ENCODE measurements at regions not wholly inside any gene's neighbourhood (a gene's known extent, or its start where the extent isn't known, plus 50 kb on each side); places are given as distances from the start of the nearest gene placed in this dataset.

DNA sequence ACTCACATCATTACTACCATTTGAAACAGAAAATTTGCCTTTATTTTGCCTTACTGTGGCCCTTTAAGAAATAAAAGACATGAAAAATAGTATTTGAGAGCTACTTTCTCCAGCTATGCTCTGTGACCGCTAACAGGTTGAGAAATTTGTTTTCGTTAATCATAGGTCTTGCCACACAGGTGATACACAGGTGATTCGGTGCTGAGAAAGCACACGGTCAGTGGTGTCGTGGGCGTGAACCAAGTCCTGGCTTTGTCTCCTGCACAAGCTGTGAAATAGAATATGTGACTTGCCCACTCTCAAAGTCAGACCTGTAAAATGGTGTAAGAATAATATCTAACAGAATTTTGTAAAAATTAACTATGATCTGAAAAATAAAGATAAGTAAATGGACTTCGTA is 155.3 kb upstream of the SLC39A10 start:
- 95% methylated on average over 7 of the region's 7 CpGs for WGBS (ENCODE audit: low lambda C conversion rate)
- POLR2A ChIA-PET: no interaction called here

More for the DNA sequence above, 155.3 kb upstream of the SLC39A10 start:
- DNase-seq: no peak
- H3K4me3 ChIP-seq (ENCODE audit: low read depth in 2 of 2, low read length in 1 of 2): no peak overlapping the region
- H3K27me3 ChIP-seq (ENCODE audit: insufficient read depth): no peaks in the 10 kb centered on the region
- H3K9ac ChIP-seq: no peak overlapping the region
- no peaks in the 10 kb centered on the region for H3K79me2 ChIP-seq (ENCODE audit: insufficient read depth)
- no peaks in the 10 kb centered on the region for H3K36me3 ChIP-seq (replicated peaks in 1 of 2; ENCODE audit: control insufficient read depth in 1 of 2, insufficient read depth in 2 of 2, low read length in 1 of 2)
- CTCF ChIA-PET: interaction anchor here (0.8 kb wide), 1 partner anchor 159 kb away, joined by 3 read pairs; no protein-coding TSS in a partner anchor
- TF ChIP-seq MXI1 (IDR thresholded peaks at IDR 0.05; ENCODE audit: low read depth, low read length): no peak
- TF ChIP-seq USF1 (IDR thresholded peaks at IDR 0.05; ENCODE audit: borderline replicate concordance, low read depth): no peak
- no peak for TF ChIP-seq GATA2 (CRISPR knock-in tag; IDR thresholded peaks at IDR 0.05)
- TF ChIP-seq, protein P1, sequence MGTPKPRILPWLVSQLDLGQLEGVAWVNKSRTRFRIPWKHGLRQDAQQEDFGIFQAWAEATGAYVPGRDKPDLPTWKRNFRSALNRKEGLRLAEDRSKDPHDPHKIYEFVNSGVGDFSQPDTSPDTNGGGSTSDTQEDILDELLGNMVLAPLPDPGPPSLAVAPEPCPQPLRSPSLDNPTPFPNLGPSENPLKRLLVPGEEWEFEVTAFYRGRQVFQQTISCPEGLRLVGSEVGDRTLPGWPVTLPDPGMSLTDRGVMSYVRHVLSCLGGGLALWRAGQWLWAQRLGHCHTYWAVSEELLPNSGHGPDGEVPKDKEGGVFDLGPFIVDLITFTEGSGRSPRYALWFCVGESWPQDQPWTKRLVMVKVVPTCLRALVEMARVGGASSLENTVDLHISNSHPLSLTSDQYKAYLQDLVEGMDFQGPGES (IDR thresholded peaks at IDR 0.05; ENCODE audit: low read depth, low read length): no peak
- TF ChIP-seq, protein P2, sequence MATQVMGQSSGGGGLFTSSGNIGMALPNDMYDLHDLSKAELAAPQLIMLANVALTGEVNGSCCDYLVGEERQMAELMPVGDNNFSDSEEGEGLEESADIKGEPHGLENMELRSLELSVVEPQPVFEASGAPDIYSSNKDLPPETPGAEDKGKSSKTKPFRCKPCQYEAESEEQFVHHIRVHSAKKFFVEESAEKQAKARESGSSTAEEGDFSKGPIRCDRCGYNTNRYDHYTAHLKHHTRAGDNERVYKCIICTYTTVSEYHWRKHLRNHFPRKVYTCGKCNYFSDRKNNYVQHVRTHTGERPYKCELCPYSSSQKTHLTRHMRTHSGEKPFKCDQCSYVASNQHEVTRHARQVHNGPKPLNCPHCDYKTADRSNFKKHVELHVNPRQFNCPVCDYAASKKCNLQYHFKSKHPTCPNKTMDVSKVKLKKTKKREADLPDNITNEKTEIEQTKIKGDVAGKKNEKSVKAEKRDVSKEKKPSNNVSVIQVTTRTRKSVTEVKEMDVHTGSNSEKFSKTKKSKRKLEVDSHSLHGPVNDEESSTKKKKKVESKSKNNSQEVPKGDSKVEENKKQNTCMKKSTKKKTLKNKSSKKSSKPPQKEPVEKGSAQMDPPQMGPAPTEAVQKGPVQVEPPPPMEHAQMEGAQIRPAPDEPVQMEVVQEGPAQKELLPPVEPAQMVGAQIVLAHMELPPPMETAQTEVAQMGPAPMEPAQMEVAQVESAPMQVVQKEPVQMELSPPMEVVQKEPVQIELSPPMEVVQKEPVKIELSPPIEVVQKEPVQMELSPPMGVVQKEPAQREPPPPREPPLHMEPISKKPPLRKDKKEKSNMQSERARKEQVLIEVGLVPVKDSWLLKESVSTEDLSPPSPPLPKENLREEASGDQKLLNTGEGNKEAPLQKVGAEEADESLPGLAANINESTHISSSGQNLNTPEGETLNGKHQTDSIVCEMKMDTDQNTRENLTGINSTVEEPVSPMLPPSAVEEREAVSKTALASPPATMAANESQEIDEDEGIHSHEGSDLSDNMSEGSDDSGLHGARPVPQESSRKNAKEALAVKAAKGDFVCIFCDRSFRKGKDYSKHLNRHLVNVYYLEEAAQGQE (IDR thresholded peaks at IDR 0.05; ENCODE audit: low read depth, low read length): no peak
- no peak for TF ChIP-seq JUND (IDR thresholded peaks at IDR 0.05)
- no peak for TF ChIP-seq TAF1 (IDR thresholded peaks at IDR 0.05; ENCODE audit: borderline replicate concordance, low read depth, low read length)
- TF ChIP-seq NRF1 (IDR thresholded peaks at IDR 0.05; ENCODE audit: low read depth, low read length): no peak
- no peak for TF ChIP-seq CHD2 (IDR thresholded peaks at IDR 0.05; ENCODE audit: low read length, partially characterized antibody)
- TF ChIP-seq POLR2AphosphoS5 (IDR thresholded peaks at IDR 0.05; ENCODE audit: low read depth, low read length): no peak
- no peak for TF ChIP-seq YY1 (IDR thresholded peaks at IDR 0.05; ENCODE audit: low read depth)
- TF ChIP-seq RAD21 (IDR thresholded peaks at IDR 0.05; ENCODE audit: low read length): no peak
- no peak for TF ChIP-seq TCF12 (IDR thresholded peaks at IDR 0.05)
- no peak for TF ChIP-seq TEAD4 (IDR thresholded peaks at IDR 0.05; ENCODE audit: borderline replicate concordance, insufficient read depth)
- no peak for TF ChIP-seq FOXM1 (IDR thresholded peaks at IDR 0.05; ENCODE audit: low read depth)
- no peak for TF ChIP-seq ELF1 (IDR thresholded peaks at IDR 0.05)
- TF ChIP-seq EP300 (IDR thresholded peaks at IDR 0.05; ENCODE audit: borderline replicate concordance in 1 of 2, low read depth in 1 of 2, low read length in 1 of 2): no peak
- TF ChIP-seq, protein P3, sequence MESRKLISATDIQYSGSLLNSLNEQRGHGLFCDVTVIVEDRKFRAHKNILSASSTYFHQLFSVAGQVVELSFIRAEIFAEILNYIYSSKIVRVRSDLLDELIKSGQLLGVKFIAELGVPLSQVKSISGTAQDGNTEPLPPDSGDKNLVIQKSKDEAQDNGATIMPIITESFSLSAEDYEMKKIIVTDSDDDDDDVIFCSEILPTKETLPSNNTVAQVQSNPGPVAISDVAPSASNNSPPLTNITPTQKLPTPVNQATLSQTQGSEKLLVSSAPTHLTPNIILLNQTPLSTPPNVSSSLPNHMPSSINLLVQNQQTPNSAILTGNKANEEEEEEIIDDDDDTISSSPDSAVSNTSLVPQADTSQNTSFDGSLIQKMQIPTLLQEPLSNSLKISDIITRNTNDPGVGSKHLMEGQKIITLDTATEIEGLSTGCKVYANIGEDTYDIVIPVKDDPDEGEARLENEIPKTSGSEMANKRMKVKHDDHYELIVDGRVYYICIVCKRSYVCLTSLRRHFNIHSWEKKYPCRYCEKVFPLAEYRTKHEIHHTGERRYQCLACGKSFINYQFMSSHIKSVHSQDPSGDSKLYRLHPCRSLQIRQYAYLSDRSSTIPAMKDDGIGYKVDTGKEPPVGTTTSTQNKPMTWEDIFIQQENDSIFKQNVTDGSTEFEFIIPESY (IDR thresholded peaks at IDR 0.05; ENCODE audit: borderline replicate concordance, low read depth): no peak
- TF ChIP-seq, protein P4, sequence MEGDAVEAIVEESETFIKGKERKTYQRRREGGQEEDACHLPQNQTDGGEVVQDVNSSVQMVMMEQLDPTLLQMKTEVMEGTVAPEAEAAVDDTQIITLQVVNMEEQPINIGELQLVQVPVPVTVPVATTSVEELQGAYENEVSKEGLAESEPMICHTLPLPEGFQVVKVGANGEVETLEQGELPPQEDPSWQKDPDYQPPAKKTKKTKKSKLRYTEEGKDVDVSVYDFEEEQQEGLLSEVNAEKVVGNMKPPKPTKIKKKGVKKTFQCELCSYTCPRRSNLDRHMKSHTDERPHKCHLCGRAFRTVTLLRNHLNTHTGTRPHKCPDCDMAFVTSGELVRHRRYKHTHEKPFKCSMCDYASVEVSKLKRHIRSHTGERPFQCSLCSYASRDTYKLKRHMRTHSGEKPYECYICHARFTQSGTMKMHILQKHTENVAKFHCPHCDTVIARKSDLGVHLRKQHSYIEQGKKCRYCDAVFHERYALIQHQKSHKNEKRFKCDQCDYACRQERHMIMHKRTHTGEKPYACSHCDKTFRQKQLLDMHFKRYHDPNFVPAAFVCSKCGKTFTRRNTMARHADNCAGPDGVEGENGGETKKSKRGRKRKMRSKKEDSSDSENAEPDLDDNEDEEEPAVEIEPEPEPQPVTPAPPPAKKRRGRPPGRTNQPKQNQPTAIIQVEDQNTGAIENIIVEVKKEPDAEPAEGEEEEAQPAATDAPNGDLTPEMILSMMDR (IDR thresholded peaks at IDR 0.05): no peak
- TF ChIP-seq MEF2A (IDR thresholded peaks at IDR 0.05; ENCODE audit: borderline replicate concordance, low read depth): no peak
- H2AFZ ChIP-seq (ENCODE audit: low read depth): no peak overlapping the region
- H3K4me2 ChIP-seq: no peak overlapping the region
- H3K4me1 ChIP-seq (ENCODE audit: control insufficient read depth in 1 of 2, insufficient read depth in 2 of 2, low read depth in 1 of 2, low read length in 1 of 2): peaks cover 0 to 5% of the 10 kb centered on the region in 2 experiments; a peak in 1 of 4 replicates
- H3F3A ChIP-seq (replicated peaks; ENCODE audit: insufficient read depth): no peaks in the 10 kb centered on the region
- H3K27ac ChIP-seq (ENCODE audit: low read depth in 2 of 2, low read length in 1 of 2): no peak overlapping the region
- H3K9me3 ChIP-seq: no peaks in the 10 kb centered on the region
- no peaks in the 10 kb centered on the region for H3K9me2 ChIP-seq
- H4K20me1 ChIP-seq (ENCODE audit: insufficient read depth): no peaks in the 10 kb centered on the region
